H1 (cell line): ENCODE measurements at regions not wholly inside any gene's neighbourhood (a gene's known extent, or its start where the extent isn't known, plus 50 kb on each side); places are given as distances from the start of the nearest gene placed in this dataset.
A peak's percentile ranks its signal among the peaks of the same experiment; 100 is the strongest.

Experiments used
- CTCF ChIA-PET: fragments of 300-600 bp; sonication (Branson Sonifier 250); formaldehyde crosslinking; loops from one replicate; lab custom pipeline; 2021; ENCODE audit not compliant: partially characterized antibody; lab: Charles Lee
- POLR2A ChIA-PET: fragments of 300-600 bp; sonication (Branson Sonifier 250); formaldehyde crosslinking; loops from one replicate; lab custom pipeline; 2021; ENCODE audit warnings: inconsistent platforms; ENCODE audit not compliant: partially characterized antibody; lab: Charles Lee
- DNase-seq, 2 experiments: peaks; one replicate each; pipeline versions ENCODE4 v3.0.0 to v3.0.0-alpha.2; 2010 to 2022; ENCODE audit warnings: low spot score in 2 of 2, low read depth in 1 of 2, mixed read lengths in 1 of 2
- FAIRE-seq: peaks from 2 replicates; lab custom pipeline; 2011; peaks lifted over from hg19 to GRCh38; lab: Jason Lieb, UNC
- H2AFZ ChIP-seq: 2 replicates; pipeline ENCODE4 v1.8.1; 2012; ENCODE audit warnings: low read length, inconsistent platforms
- H2AK5ac ChIP-seq: 2 replicates; pipeline ENCODE4 v1.6.1; 2013; ENCODE audit warnings: low read depth, low read length
- H2BK120ac ChIP-seq: replicated peaks from 2 replicates; pipeline ENCODE3; 2013; ENCODE audit warnings: low read depth, low read length, inconsistent platforms
- H2BK12ac ChIP-seq: 2 replicates; pipeline ENCODE4 v1.6.1; 2013; ENCODE audit warnings: low read depth, low read length
- H2BK15ac ChIP-seq: 2 replicates; pipeline ENCODE4 v1.6.1; 2013; ENCODE audit warnings: low read length
- H2BK20ac ChIP-seq: 2 replicates; pipeline ENCODE4 v1.6.1; 2013; ENCODE audit warnings: low read length
- H2BK5ac ChIP-seq: 2 replicates; pipeline ENCODE4 v1.6.1; 2013; ENCODE audit warnings: low read depth, low read length
- H3K14ac ChIP-seq: 2 replicates; pipeline ENCODE4 v1.6.1; 2013; ENCODE audit warnings: inconsistent platforms; ENCODE audit not compliant: insufficient read length
- H3K18ac ChIP-seq: 2 replicates; pipeline ENCODE4 v1.6.1; 2013; ENCODE audit warnings: low read length; ENCODE audit errors: extremely low read depth
- H3K23ac ChIP-seq: 2 replicates; pipeline ENCODE4 v1.6.1; 2013; ENCODE audit warnings: inconsistent platforms; ENCODE audit not compliant: insufficient read length
- H3K23me2 ChIP-seq: 2 replicates; pipeline ENCODE4 v1.6.1; 2013; ENCODE audit warnings: low read depth, low read length
- H3K27ac ChIP-seq: 2 replicates; pipeline ENCODE4 v1.6.1; 2011; ENCODE audit warnings: low read depth, low read length, inconsistent platforms
- H3K27me3 ChIP-seq, 4 experiments: replicated peaks in 1 of 4; 1 replicate in 1 of 4; 2 replicates in 3 of 4; pipeline versions ENCODE4 v1.6.1 to v1.8.1; 2011 to 2013; ENCODE audit warnings: low read length in 3 of 4, mild to moderate bottlenecking in 3 of 4, inconsistent platforms in 2 of 4, mixed read lengths in 2 of 4, moderate library complexity in 1 of 4; ENCODE audit not compliant: control insufficient read depth in 3 of 4, insufficient read depth in 3 of 4; ENCODE audit errors: extremely low read depth in 1 of 4
- H3K36me3 ChIP-seq, 4 experiments: 2 replicates each; pipeline versions ENCODE4 v1.6.1 to v1.8.1; 2011 to 2013; ENCODE audit warnings: mild to moderate bottlenecking in 4 of 4, low read length in 3 of 4, moderate library complexity in 2 of 4, control low read depth in 1 of 4, inconsistent platforms in 1 of 4; ENCODE audit not compliant: insufficient read depth in 4 of 4, control insufficient read depth in 2 of 4
- H3K4ac ChIP-seq: replicated peaks from 2 replicates; pipeline ENCODE3; 2013; ENCODE audit warnings: low read length, low read depth, mixed read lengths, inconsistent platforms; ENCODE audit not compliant: insufficient read length
- H3K4me1 ChIP-seq, 4 experiments: replicated peaks in 1 of 4; 1 replicate in 1 of 4; 2 replicates in 3 of 4; pipeline versions ENCODE4 v1.6.1 to v1.8.1; 2011 to 2013; ENCODE audit warnings: low read length in 3 of 4, inconsistent platforms in 2 of 4, mixed read lengths in 1 of 4; ENCODE audit not compliant: insufficient read depth in 4 of 4, control insufficient read depth in 3 of 4
- H3K4me2 ChIP-seq, 2 experiments: 2 replicates each; pipeline versions ENCODE4 v1.6.1 to v1.8.1; 2011 to 2013; ENCODE audit warnings: low read depth in 2 of 2, low read length in 2 of 2, control low read depth in 1 of 2, inconsistent platforms in 1 of 2, mild to moderate bottlenecking in 1 of 2; ENCODE audit not compliant: insufficient read depth in 1 of 2
- H3K4me3 ChIP-seq, 4 experiments: fragments of 200-600, 300-600 bp in 1 of 4; sonication (generic), shearing (Covaris generic), sonication (Bioruptor Twin) in 1 of 4; 2 replicates each; pipeline versions ENCODE4 v1.5.1 to v1.8.1; 2011 to 2016; ENCODE audit warnings: low read length in 4 of 4, low read depth in 3 of 4, control low read depth in 2 of 4, inconsistent platforms in 2 of 4, mild to moderate bottlenecking in 2 of 4, mixed read lengths in 1 of 4, moderate library complexity in 1 of 4; ENCODE audit not compliant: insufficient read depth in 2 of 4; ENCODE audit errors: extremely low read depth in 1 of 4
- H3K56ac ChIP-seq: replicated peaks from 2 replicates; pipeline ENCODE3; 2013; ENCODE audit warnings: low read depth, mild to moderate bottlenecking, mixed read lengths, low read length, inconsistent platforms; ENCODE audit not compliant: insufficient read length
- H3K79me1 ChIP-seq: 2 replicates; pipeline ENCODE4 v1.6.1; 2013; ENCODE audit warnings: low read depth, low read length, control low read depth
- H3K79me2 ChIP-seq, 2 experiments: 2 replicates each; pipeline versions ENCODE4 v1.6.1 to v1.8.1; 2012 to 2013; ENCODE audit warnings: low read length in 2 of 2, mild to moderate bottlenecking in 2 of 2, inconsistent platforms in 1 of 2; ENCODE audit not compliant: insufficient read depth in 2 of 2, control insufficient read depth in 1 of 2
- H3K9ac ChIP-seq, 4 experiments: replicated peaks in 1 of 4; 1 replicate in 1 of 4; 2 replicates in 3 of 4; pipeline versions ENCODE4 v1.6.1 to v1.8.1; 2011 to 2013; ENCODE audit warnings: low read depth in 3 of 4, low read length in 3 of 4, control low read depth in 2 of 4, mild to moderate bottlenecking in 2 of 4, moderate library complexity in 2 of 4, inconsistent platforms in 1 of 4; ENCODE audit errors: extremely low read depth in 1 of 4
- H3K9me3 ChIP-seq, 2 experiments: 2 replicates each; pipeline versions ENCODE4 v1.6.1 to v1.8.1; 2012 to 2013; ENCODE audit warnings: mild to moderate bottlenecking in 2 of 2, moderate library complexity in 2 of 2, control low read depth in 1 of 2, inconsistent platforms in 1 of 2, low read depth in 1 of 2, low read length in 1 of 2, mixed read lengths in 1 of 2; ENCODE audit not compliant: insufficient read depth in 2 of 2
- H4K20me1 ChIP-seq, 2 experiments: replicated peaks in 1 of 2; 2 replicates each; pipeline versions ENCODE3 to v1.8.1; 2011 to 2013; ENCODE audit warnings: inconsistent platforms in 2 of 2, low read length in 2 of 2, mild to moderate bottlenecking in 1 of 2; ENCODE audit not compliant: insufficient read depth in 2 of 2, control insufficient read depth in 1 of 2
- H4K5ac ChIP-seq: 2 replicates; pipeline ENCODE4 v1.6.1; 2013; ENCODE audit warnings: low read length, low read depth, mixed read lengths, inconsistent platforms; ENCODE audit not compliant: insufficient read length
- H4K8ac ChIP-seq: 2 replicates; pipeline ENCODE4 v1.8.0; 2013; ENCODE audit warnings: mild to moderate bottlenecking, moderate library complexity, low read length, inconsistent platforms; ENCODE audit not compliant: insufficient read depth; ENCODE audit errors: extremely low read depth
- H4K91ac ChIP-seq: replicated peaks from 2 replicates; pipeline ENCODE3; 2013; ENCODE audit warnings: low read length, mixed read lengths, inconsistent platforms; ENCODE audit not compliant: insufficient read length
- EGR1 ChIP-seq: IDR thresholded peaks from 2 replicates; pipeline ENCODE4 v1.6.1; 2011; ENCODE audit warnings: low read depth, low read length, borderline replicate concordance
- EZH2 ChIP-seq: fragments of 200-600 bp; sonication (generic); IDR thresholded peaks from 2 replicates; pipeline ENCODE4 v1.7.1; 2012; ENCODE audit warnings: low read depth, mild to moderate bottlenecking, moderate library complexity, low read length, inconsistent platforms; ENCODE audit not compliant: severe bottlenecking
- RAD21 ChIP-seq, 2 experiments: IDR thresholded peaks in 1 of 2; conservative IDR thresholded peaks in 1 of 2; 2 replicates each; pipeline ENCODE4 v1.6.1; 2011; ENCODE audit warnings: low read depth in 2 of 2, low read length in 2 of 2, improper control_type of control experiment in 1 of 2, inconsistent platforms in 1 of 2, mild to moderate bottlenecking in 1 of 2, moderate library complexity in 1 of 2
- RNF2 ChIP-seq: fragments of 200-900, 300-1000 bp; sonication (generic); IDR thresholded peaks from 2 replicates; pipeline ENCODE4 v1.7.1; 2016; ENCODE audit warnings: borderline replicate concordance, low read depth, mild to moderate bottlenecking, antibody characterized with exemption, low read length; ENCODE audit not compliant: poor library complexity, severe bottlenecking; ENCODE audit errors: missing control alignments
- TBP ChIP-seq: IDR thresholded peaks from 2 replicates; pipeline ENCODE4 v1.6.1; 2011; ENCODE audit warnings: low read depth, low read length, improper control_type of control experiment
- YY1 ChIP-seq: IDR thresholded peaks from 2 replicates; pipeline ENCODE4 v1.6.1; 2011; ENCODE audit warnings: low read depth, mild to moderate bottlenecking, low read length
- WGBS, 2 experiments: shearing (Covaris generic) in 1 of 2; methylation state at CpG; one replicate each; pipeline versions ENCODE4 v1.1.6 to v1.1.7; 2013 to 2015; ENCODE audit warnings: low lambda C conversion rate in 2 of 2, mixed read lengths in 2 of 2, inconsistent platforms in 1 of 2, low coverage in 1 of 2, missing lambda C conversion rate in 1 of 2; ENCODE audit not compliant: insufficient replicate concordance in 2 of 2, insufficient coverage in 1 of 2, insufficient read length in 1 of 2; ENCODE audit errors: extremely low coverage in 1 of 2, missing lambda C conversion rate in 1 of 2; 5-methylcytosine and 5-hydroxymethylcytosine counted together
- TF ChIP-seq, protein P1 (sequence below): IDR thresholded peaks from 2 replicates; pipeline ENCODE4 v1.6.1; 2011; ENCODE audit warnings: low read depth, mild to moderate bottlenecking, low read length; ENCODE audit not compliant: insufficient read depth
- TF ChIP-seq, protein P2 (sequence below), 3 experiments: IDR thresholded peaks; 1 replicate in 2 of 3; 2 replicates in 1 of 3; pipeline versions ENCODE4 v1.5.1 to v1.6.1; 2011; ENCODE audit warnings: low read length in 3 of 3, mild to moderate bottlenecking in 3 of 3, inconsistent platforms in 2 of 3, low read depth in 1 of 3, moderate library complexity in 1 of 3; ENCODE audit not compliant: insufficient read depth in 1 of 3; ENCODE audit errors: control extremely low read depth in 1 of 3

DNA sequence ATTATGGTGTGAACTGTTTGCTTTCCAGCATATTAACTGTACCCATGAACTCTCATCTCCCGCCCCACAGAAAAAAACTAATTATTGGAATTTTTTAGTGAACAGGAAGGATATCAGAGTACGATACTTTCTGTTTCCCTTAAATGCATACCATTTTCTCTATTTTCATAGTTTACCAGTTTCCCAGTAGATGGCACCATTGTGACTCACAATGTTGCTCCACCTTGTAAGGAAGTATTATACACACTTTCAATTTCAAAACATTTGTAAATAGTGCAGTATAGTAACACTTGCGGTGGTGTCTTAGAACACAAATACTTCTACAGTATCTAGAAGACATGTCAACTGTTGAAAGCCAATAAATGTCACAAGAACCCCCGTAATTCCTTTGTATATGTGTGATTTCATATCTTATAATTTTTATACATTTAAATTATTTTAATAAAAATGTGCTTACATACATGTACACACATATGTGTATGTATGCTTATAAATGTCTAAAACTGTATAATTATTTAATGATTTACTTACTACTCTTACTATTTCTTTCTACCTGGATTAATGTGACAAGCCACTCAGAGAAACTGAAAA lies 167.3 kb downstream of the SLIT2 start:
- no peak overlapping the region for H2BK12ac ChIP-seq
- no peak overlapping the region for H4K8ac ChIP-seq
- H2BK15ac ChIP-seq: no peak overlapping the region
- H4K5ac ChIP-seq: no peak overlapping the region
- no peaks in the 10 kb centered on the region for H3K36me3 ChIP-seq
- DNase-seq (no peak), FAIRE-seq (no peak)
- no peak overlapping the region for H3K27ac ChIP-seq
- H3K27me3 ChIP-seq: no peaks in the 10 kb centered on the region
- no peak overlapping the region for H3K4me2 ChIP-seq
- CTCF ChIA-PET: interaction anchor here (0.6 to 1.7 kb wide), 5 partner anchors 18 to 476 kb away, joined by 3 to 7 read pairs (median 4); no protein-coding TSS in a partner anchor
- no peak overlapping the region for H4K91ac ChIP-seq
- no peak overlapping the region for H3K56ac ChIP-seq
- H3K4me1 ChIP-seq: no peaks in the 10 kb centered on the region
- no peak overlapping the region for H2BK20ac ChIP-seq
- no peak overlapping the region for H3K4me3 ChIP-seq
- H2AFZ ChIP-seq: no peak overlapping the region
- H2BK120ac ChIP-seq: no peak overlapping the region
- no peak overlapping the region for H3K9ac ChIP-seq
- H3K14ac ChIP-seq: no peak overlapping the region
- H4K20me1 ChIP-seq: no peaks in the 10 kb centered on the region
- WGBS, 2 experiments: 80% methylated on average over 4 of the region's 4 CpGs; no CpG with 5 or more reads in 1 of the 2 experiments
- H3K79me2 ChIP-seq: no peaks in the 10 kb centered on the region
- H2AK5ac ChIP-seq: no peak overlapping the region
- H3K23ac ChIP-seq: no peak overlapping the region
- H2BK5ac ChIP-seq: no peak overlapping the region
- H3K4ac ChIP-seq: no peak overlapping the region
- H3K9me3 ChIP-seq: no peaks in the 10 kb centered on the region
- peaks cover 2% of the 10 kb centered on the region; the same call in 1 of the 2 replicates for H3K23me2 ChIP-seq
- H3K79me1 ChIP-seq: no peaks in the 10 kb centered on the region
- H3K18ac ChIP-seq: no peak overlapping the region
- POLR2A ChIA-PET: no interaction called here
- TF ChIP-seq, protein P1, sequence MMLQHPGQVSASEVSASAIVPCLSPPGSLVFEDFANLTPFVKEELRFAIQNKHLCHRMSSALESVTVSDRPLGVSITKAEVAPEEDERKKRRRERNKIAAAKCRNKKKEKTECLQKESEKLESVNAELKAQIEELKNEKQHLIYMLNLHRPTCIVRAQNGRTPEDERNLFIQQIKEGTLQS: no peak
- TF ChIP-seq, protein P2, sequence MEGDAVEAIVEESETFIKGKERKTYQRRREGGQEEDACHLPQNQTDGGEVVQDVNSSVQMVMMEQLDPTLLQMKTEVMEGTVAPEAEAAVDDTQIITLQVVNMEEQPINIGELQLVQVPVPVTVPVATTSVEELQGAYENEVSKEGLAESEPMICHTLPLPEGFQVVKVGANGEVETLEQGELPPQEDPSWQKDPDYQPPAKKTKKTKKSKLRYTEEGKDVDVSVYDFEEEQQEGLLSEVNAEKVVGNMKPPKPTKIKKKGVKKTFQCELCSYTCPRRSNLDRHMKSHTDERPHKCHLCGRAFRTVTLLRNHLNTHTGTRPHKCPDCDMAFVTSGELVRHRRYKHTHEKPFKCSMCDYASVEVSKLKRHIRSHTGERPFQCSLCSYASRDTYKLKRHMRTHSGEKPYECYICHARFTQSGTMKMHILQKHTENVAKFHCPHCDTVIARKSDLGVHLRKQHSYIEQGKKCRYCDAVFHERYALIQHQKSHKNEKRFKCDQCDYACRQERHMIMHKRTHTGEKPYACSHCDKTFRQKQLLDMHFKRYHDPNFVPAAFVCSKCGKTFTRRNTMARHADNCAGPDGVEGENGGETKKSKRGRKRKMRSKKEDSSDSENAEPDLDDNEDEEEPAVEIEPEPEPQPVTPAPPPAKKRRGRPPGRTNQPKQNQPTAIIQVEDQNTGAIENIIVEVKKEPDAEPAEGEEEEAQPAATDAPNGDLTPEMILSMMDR (IDR thresholded peaks at IDR 0.05; ENCODE audit: control extremely low read depth in 1 of 3, insufficient read depth in 1 of 3, low read depth in 1 of 3, low read length in 3 of 3): peak in 2 of 3 experiments; percentile 12 to 51; a peak in 2 of 4 replicates
- TF ChIP-seq EGR1 (no peak), RNF2 (no peak), RAD21 (IDR thresholded peaks at IDR 0.05 in 1 of 2, conservative IDR thresholded peaks at IDR 0.05 in 1 of 2; ENCODE audit: low read depth in 2 of 2, low read length in 2 of 2) (peak; percentile 45 to 51), EZH2 (no peak), TBP (no peak), YY1 (no peak)
